ENCODE measurements at regions not wholly inside any gene's neighbourhood (a gene's known extent, or its start where the extent isn't known, plus 50 kb on each side); places are given as distances from the start of the nearest gene placed in this dataset.
"Not testable (repeated sequence)": the region's sequence is repeated elsewhere in the genome, so short reads cannot be mapped to it uniquely, and the experiment has no call there.

DNA sequence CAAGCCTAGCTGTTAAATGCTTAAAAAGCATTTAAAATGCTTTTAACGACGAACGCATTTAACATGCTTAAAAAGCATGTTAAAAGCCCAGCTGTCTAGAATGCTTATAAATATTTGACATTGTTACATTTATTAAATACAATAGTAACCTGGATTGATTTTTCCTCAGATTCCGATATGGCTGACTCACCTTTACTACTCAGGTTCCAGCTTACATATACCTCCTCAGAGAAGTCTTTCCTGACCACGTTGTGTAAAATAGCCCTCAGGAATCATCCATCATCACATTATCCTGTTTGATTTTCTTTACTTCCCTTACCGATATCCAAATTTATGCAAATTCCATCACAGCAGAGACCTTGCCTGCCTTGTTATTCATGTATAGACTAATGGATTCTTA lies 51.4 kb downstream of the SLC41A2 start:
- TF ChIP-seq, protein P1, sequence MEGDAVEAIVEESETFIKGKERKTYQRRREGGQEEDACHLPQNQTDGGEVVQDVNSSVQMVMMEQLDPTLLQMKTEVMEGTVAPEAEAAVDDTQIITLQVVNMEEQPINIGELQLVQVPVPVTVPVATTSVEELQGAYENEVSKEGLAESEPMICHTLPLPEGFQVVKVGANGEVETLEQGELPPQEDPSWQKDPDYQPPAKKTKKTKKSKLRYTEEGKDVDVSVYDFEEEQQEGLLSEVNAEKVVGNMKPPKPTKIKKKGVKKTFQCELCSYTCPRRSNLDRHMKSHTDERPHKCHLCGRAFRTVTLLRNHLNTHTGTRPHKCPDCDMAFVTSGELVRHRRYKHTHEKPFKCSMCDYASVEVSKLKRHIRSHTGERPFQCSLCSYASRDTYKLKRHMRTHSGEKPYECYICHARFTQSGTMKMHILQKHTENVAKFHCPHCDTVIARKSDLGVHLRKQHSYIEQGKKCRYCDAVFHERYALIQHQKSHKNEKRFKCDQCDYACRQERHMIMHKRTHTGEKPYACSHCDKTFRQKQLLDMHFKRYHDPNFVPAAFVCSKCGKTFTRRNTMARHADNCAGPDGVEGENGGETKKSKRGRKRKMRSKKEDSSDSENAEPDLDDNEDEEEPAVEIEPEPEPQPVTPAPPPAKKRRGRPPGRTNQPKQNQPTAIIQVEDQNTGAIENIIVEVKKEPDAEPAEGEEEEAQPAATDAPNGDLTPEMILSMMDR (IDR thresholded peaks at IDR 0.05; ENCODE audit: insufficient read depth, low read depth, low read length): no peak
- DNase-seq (ENCODE audit: low read depth): no peak
- no peak overlapping the region for H3K4me3 ChIP-seq (ENCODE audit: low read depth, low read length)

DNA sequence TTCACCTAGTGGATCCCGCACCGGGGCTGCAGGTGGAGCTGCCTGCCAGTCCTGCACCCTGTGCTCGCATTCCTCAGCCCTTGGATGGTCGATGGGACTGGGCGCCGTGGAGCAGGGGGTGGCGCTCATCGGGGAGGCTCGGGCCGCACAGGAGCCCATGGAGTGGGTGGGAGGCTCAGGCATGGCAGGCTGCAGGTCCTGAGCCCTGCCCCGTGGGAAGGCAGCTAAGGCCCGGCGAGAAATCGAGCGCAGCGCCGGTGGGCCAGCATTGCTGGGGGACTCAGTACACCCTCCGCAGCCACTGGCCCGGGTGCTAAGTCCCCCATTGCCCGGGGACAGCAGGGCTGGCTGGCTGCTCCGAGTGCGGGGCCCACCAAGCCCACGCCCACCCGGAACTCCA lies 52.6 kb downstream of the SLC41A2 start:
- H3K4me3 ChIP-seq (ENCODE audit: low read depth, low read length); DNase-seq (ENCODE audit: low read depth): not testable (repeated sequence)

DNA sequence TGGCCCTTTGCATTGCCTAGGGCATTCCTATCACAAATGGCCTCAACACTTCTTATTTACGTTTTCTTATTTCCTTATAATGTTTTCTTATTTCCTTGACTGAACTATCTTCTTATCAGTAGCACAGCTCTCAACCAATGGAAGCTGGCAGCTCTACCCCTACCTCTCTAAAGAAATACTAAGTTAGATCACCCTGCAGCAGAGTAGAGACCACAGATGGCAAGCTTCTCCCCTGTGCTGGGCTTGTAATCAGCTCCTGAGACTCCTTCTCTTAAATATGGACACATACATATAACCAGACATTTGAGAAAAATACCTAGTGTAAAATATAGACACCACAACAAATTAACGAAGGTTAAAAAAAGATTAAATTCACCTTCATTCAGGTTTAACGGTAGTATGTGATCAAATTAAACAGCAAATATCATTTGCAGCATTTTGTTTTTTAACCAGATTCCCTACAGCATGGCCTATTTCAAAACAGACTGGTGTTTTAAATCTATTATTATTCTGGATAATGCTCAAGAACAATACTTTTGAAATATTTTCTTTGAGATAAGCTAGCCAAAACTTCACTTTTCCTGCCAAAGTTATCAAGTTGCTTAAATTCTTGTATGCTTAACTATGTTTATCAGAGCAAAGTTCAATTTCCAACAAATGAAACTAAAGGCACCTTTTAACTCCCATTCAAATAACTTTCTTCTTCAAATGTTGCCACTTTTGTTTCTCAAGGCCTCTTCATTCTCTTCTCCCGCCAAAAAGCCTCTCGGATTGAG lies 54.3 kb downstream of the SLC41A2 start:
- TF ChIP-seq, protein P1 (IDR thresholded peaks at IDR 0.05; ENCODE audit: insufficient read depth, low read depth, low read length): no peak
- no peak for DNase-seq (ENCODE audit: low read depth)
- no peak overlapping the region for H3K4me3 ChIP-seq (ENCODE audit: low read depth, low read length)

DNA sequence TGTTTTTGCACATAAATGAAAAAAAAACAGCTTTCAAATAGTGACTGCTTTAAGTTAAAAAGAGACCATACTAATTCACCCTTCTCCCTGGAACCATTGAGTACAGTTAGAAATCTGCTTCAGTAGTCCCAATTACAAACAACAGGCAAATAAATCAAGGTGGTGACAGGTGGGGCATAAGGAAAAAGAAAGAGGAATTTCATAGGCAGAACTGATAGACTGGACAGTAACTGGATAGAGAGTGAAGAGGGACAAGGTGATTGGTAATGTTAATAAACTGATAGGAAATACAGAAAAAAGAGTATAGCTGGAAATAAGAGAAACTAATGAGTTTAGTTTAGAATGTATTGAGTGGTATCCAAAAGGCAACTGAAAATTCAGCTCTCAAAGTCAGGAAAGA lies 56.0 kb downstream of the SLC41A2 start:
- no peak for DNase-seq (ENCODE audit: low read depth)
- TF ChIP-seq, protein P1 (IDR thresholded peaks at IDR 0.05; ENCODE audit: insufficient read depth, low read depth, low read length): no peak

DNA sequence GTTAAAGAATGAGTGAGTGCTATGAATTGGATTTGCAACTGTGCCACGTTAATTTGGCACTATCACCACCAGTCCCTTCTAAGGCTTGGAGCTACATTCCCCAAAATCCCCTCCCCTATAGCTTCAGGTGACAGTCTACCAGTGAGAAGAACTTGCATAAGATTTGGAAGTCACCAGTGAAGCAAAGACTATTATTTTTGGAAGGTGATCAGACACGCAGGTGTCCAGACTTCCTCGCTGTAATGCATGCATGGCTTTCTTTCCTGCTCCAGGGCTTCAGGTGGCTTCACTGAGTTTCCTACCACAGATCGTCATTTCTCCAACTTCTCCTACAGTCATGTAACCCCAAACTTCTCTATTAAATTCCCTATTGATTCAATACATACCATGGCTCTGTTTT lies 61.4 kb downstream of the SLC41A2 start:
- DNase-seq (ENCODE audit: low read depth): no peak
- TF ChIP-seq, protein P1 (IDR thresholded peaks at IDR 0.05; ENCODE audit: insufficient read depth, low read depth, low read length): no peak
- no peak overlapping the region for H3K4me3 ChIP-seq (ENCODE audit: low read depth, low read length)

More for the DNA sequence above, 56.0 kb downstream of the SLC41A2 start:
- no peak overlapping the region for H3K4me3 ChIP-seq (ENCODE audit: low read depth, low read length)

DNA sequence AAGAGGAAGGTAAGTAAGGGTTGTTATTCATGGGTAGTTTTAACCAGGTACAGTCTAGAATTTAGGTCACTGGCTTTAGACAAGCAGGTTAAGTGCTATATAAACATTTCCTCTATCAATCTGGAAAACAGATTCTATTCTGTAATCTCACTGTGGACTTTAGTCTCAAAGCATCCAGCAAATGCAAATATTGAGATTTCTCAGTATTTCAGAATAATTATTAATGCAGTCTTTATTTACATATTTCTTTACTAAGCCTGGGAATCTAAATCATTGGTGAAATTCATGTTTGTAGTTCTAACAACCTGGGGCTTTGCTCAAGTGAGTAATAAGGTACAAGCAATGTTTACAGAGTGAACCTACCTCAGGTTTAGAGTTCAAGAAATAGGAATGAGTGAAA lies 61.9 kb downstream of the SLC41A2 start:
- no peak for DNase-seq (ENCODE audit: low read depth)
- no peak overlapping the region for H3K4me3 ChIP-seq (ENCODE audit: low read depth, low read length)
- TF ChIP-seq, protein P1 (IDR thresholded peaks at IDR 0.05; ENCODE audit: insufficient read depth, low read depth, low read length): no peak

DNA sequence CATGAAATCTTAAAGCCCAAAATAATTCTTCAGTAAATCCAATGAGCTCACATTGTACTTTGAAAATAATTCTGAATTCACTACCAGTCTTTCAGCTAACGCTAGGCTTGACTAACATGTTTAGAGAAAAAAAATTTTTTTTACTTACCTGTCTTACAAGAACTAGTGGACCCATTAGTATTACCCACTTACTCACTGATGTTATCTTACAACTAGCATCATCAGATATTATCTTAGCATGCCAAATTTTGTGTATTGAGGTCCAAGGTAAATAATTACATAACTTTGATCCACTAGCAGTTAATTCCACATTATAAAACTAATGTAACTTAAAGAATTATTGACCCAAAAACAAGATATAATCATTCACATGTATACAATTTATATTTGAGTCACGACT lies 62.7 kb downstream of the SLC41A2 start:
- TF ChIP-seq, protein P1 (IDR thresholded peaks at IDR 0.05; ENCODE audit: insufficient read depth, low read depth, low read length): no peak
- no peak overlapping the region for H3K4me3 ChIP-seq (ENCODE audit: low read depth, low read length)
- DNase-seq (ENCODE audit: low read depth): no peak
